GM18867 (cell line): ENCODE measurements at regions not wholly inside any gene's neighbourhood (a gene's known extent, or its start where the extent isn't known, plus 50 kb on each side); places are given as distances from the start of the nearest gene placed in this dataset.
"Not testable (repeated sequence)": the region's sequence is repeated elsewhere in the genome, so short reads cannot be mapped to it uniquely, and the experiment has no call there.

Source experiments
- ATAC-seq: cut with Tn5 transposase; IDR thresholded peaks from one replicate; pipeline ENCODE4 v1.9.1; 2021; ENCODE audit warnings: mild to moderate bottlenecking, moderate library complexity; ENCODE audit not compliant: unreplicated experiment

GRCh38 chr16:63473725-63474124, 1437.5 kb upstream of the CDH8 start:
- ATAC-seq, result no peak

- ATAC-seq, result no peak
These were observed 1431.3 kb upstream of the CDH8 start for GRCh38 chr16:63467513-63467912.

GRCh38 chr16:63462316-63462715, 1426.1 kb upstream of the CDH8 start:
- no peak for ATAC-seq

- no peak for ATAC-seq
These were observed 1425.1 kb upstream of the CDH8 start for GRCh38 chr16:63461248-63461841.

GRCh38 chr16:63458846-63459245, 1422.6 kb upstream of the CDH8 start:
- ATAC-seq, result no peak

GRCh38 chr16:63457869-63458268, 1421.6 kb upstream of the CDH8 start:
- no peak for ATAC-seq

- no peak for ATAC-seq
These were observed 1417.0 kb upstream of the CDH8 start for GRCh38 chr16:63453261-63453660.

- ATAC-seq, result no peak
These were observed 1410.9 kb upstream of the CDH8 start for GRCh38 chr16:63447121-63447520.

- ATAC-seq, result no peak
These were observed 1406.0 kb upstream of the CDH8 start for GRCh38 chr16:63442246-63442645.

- ATAC-seq, result no peak
These were observed 1390.1 kb upstream of the CDH8 start for GRCh38 chr16:63426275-63426870.

GRCh38 chr16:63422715-63423114, 1386.5 kb upstream of the CDH8 start:
- no peak for ATAC-seq

- no peak for ATAC-seq
These were observed 1380.5 kb upstream of the CDH8 start for GRCh38 chr16:63416712-63417111.

GRCh38 chr16:63415014-63415413, 1378.8 kb upstream of the CDH8 start:
- ATAC-seq, result no peak

GRCh38 chr16:63410594-63410993, 1374.4 kb upstream of the CDH8 start:
- ATAC-seq, result no peak

GRCh38 chr16:63403792-63404191, 1367.6 kb upstream of the CDH8 start:
- no peak for ATAC-seq

- ATAC-seq, result not testable (repeated sequence)
These were observed 1352.0 kb upstream of the CDH8 start for GRCh38 chr16:63388277-63388676.

GRCh38 chr16:63385714-63386432, 1349.6 kb upstream of the CDH8 start:
- no peak for ATAC-seq

- ATAC-seq, result no peak
These were observed 1337.5 kb upstream of the CDH8 start for GRCh38 chr16:63373744-63374143.

GRCh38 chr16:63372815-63373214, 1336.6 kb upstream of the CDH8 start:
- no peak for ATAC-seq

GRCh38 chr16:63372283-63372682, 1336.0 kb upstream of the CDH8 start:
- no peak for ATAC-seq

GRCh38 chr16:63365649-63366304, 1329.5 kb upstream of the CDH8 start:
- ATAC-seq, result no peak

GRCh38 chr16:63363738-63364137, 1327.5 kb upstream of the CDH8 start:
- no peak for ATAC-seq
